GM12874 (cell line): ENCODE measurements at regions not wholly inside any gene's neighbourhood (a gene's known extent, or its start where the extent isn't known, plus 50 kb on each side); places are given as distances from the start of the nearest gene placed in this dataset.

Experiments
- TF ChIP-seq, protein P1 (sequence below): IDR thresholded peaks from 2 replicates; pipeline ENCODE4 v1.5.1; 2011; ENCODE audit warnings: low read depth, mild to moderate bottlenecking, control low read depth, low read length, moderate library complexity; ENCODE audit not compliant: insufficient read depth

- TF ChIP-seq, protein P1, sequence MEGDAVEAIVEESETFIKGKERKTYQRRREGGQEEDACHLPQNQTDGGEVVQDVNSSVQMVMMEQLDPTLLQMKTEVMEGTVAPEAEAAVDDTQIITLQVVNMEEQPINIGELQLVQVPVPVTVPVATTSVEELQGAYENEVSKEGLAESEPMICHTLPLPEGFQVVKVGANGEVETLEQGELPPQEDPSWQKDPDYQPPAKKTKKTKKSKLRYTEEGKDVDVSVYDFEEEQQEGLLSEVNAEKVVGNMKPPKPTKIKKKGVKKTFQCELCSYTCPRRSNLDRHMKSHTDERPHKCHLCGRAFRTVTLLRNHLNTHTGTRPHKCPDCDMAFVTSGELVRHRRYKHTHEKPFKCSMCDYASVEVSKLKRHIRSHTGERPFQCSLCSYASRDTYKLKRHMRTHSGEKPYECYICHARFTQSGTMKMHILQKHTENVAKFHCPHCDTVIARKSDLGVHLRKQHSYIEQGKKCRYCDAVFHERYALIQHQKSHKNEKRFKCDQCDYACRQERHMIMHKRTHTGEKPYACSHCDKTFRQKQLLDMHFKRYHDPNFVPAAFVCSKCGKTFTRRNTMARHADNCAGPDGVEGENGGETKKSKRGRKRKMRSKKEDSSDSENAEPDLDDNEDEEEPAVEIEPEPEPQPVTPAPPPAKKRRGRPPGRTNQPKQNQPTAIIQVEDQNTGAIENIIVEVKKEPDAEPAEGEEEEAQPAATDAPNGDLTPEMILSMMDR: no peak
These were observed 57.6 kb downstream of the TENT5A start for GRCh38 chr6:81694855-81695254.

DNA sequence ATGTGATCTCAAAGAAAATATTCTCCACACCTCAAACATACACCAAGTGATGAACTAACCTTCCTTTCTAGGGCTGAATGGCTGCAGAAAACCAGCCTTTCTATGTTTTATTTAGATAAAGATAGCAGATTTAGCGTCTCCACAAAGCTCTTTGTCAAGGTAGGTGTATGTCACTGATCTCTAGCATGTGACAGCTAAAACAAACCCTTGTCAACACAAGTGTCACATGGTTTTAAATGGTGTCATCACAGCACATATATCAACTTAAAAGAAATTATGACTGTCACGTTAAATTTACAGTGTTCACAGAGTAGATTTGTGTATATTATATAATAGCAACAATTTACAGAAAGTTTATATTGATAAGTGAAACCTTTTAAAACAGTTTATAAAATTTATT, 58.3 kb downstream of the TENT5A start:
- TF ChIP-seq, protein P1: no peak

DNA sequence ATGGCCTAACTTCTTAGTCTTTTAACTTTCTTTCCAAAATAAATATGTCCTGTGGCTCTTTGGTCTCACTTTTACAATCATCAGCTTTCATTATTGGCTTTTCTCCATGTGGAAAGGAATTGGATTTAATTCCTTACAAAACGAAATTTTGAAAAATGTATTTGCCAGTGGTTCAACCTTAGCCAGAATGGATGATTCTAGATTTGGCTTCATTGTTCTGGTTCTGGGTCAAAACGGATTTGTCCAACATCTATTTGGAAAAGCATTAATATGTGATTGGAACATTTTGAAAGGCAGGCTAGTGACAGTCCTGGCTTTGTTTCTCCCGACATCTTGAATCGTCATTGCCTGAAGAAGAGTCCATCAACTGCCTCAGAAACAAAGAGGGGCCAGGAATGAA, 59.2 kb downstream of the TENT5A start:
- TF ChIP-seq, protein P1: no peak

DNA sequence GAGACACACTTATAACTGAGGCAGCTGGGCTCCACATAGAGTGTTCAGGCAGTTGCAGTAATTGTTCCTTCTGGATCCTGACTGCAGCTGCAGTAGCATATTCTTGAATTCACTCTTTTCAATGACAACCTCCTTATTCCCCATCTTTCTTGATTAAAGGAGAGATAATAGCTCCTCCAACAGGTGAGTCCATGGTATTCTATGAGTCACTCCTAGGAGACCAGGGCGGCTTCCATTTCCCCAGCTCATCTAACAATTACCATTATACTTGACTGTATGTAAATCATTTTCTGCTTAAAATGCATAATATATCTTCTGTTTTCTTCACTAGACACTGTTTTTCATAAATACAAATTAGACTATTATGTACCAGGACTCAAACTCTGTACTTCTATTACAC, 62.4 kb downstream of the TENT5A start:
- TF ChIP-seq, protein P1: no peak

- TF ChIP-seq, protein P1: no peak
These were observed 62.9 kb downstream of the TENT5A start for GRCh38 chr6:81689580-81689979.

- TF ChIP-seq, protein P1: no peak
These were observed 68.6 kb downstream of the TENT5A start for GRCh38 chr6:81683912-81684311.

DNA sequence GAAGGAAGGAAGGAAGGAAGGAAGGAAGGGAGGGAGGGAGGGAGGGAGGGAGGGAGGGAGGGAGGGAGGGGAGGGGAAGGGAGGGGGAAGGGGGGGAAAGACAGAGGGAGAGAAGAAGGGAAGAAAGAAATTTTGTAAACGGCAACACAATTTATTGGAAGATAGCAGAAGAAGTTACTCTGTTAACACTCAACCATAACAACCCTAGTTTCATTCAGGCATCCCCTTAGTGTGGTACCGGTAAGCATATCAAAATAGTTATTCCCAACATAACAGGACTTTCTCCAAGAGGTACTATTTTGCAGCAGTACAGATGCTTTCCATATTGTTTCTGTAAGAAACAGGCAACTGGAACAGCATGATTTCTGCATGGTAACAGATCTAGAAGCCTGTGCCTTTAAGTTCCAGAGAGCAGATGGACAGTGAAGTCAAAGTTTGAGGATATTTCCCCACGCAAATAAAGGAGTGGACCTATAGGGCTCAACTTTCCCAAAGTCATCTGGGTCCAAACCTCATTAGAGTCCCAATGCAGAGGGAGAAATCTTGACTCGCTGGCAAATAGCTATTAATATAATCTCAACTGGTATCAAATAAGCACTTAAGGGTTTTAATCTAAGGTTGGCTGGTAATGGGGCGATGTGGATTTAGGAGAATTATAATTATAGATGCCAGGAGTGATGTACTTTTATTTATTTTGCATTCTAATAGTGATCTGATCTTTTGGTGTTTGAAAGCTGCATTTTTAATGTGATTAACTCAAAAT, 69.4 kb downstream of the TENT5A start:
- TF ChIP-seq, protein P1: no peak
